HG02852 (cell line): ENCODE measurements at regions not wholly inside any gene's neighbourhood (a gene's known extent, or its start where the extent isn't known, plus 50 kb on each side); places are given as distances from the start of the nearest gene placed in this dataset.
"Not testable (repeated sequence)": the region's sequence is repeated elsewhere in the genome, so short reads cannot be mapped to it uniquely, and the experiment has no call there.

ENCODE experiments used
- ATAC-seq: cut with Tn5 transposase; IDR thresholded peaks from one replicate; pipeline ENCODE4 v1.9.1; 2021; ENCODE audit warnings: mild to moderate bottlenecking, moderate library complexity; ENCODE audit not compliant: unreplicated experiment

DNA sequence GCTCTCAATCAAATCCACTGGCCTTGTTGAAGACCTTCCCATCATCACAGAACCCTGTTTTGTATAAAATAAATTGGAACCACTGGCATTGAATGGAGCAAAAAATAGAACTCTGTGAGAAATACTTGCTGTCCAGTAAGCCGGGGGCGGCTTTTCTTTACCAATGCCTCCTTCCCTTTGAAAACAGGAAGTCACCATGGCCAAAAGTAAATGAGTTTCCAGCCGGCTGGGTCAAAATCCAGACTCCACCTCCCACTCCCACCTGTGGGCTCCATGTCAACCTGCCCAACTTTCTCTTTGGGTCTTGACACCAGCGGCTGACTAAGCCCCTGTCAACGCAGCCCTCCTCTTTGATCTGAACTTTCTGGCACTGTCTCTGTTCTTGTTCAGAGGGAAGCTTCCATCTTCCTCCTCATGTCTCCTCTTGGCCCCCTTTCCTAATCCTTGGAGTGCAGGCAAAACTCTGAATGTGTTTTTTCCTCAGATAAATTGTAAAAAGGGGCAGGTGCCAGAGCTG, 95.2 kb downstream of the TFAP2C start:
- ATAC-seq: no peak

GRCh38 chr20:56730003-56730402, 100.9 kb downstream of the TFAP2C start:
- no peak for ATAC-seq

- no peak for ATAC-seq
These were observed 101.9 kb downstream of the TFAP2C start for GRCh38 chr20:56730996-56731395.

- no peak for ATAC-seq
These were observed 102.4 kb downstream of the TFAP2C start for GRCh38 chr20:56731476-56731875.

DNA sequence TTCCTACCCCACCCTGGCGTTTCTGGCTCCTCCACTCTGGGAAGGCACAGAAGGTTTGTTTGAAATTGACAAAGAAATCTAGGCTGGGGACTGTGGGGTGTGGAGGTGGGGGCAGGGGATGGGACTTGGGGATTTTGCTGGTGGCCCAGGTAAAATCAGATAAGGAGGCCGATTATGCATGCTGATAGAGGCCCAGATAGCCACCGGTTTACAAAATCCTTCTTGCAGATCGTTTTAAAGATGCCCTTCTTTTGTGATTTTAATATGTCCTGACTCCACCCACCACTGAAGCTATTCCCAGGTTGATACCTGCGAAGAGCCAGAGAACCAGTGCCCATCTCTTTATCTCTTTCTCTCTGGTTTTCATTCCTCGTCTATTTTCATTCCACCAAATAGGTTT, 104.9 kb downstream of the TFAP2C start:
- ATAC-seq: no peak

DNA sequence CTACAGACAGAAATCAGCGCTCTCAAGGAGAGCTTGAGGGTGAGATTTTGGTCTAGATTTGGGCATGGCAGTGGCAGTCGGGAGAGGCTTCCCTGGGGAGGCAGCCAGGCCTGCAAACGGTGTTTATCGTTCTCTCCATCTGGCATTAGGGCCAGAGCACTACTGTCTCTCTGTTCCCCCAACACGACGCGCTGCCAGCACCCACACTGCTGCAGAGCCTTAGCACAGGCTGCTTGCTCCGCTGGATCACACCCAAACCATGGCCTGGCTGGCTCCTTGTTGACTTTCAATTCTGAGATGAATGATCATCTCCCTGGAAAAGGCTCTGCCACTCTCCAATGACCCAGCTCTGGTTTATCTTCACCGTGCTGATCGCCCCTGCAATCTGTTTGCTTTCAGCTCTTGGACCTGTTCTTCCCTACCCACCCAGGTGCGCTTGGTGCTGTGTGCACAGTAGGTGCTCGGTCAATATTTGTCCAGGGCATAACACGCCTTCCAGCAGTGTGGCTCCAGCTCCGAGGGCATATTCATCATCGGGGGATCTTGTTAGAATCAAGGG, 106.1 kb downstream of the TFAP2C start:
- ATAC-seq: no peak

- no peak for ATAC-seq
These were observed 107.3 kb downstream of the TFAP2C start for GRCh38 chr20:56736285-56736857.

DNA sequence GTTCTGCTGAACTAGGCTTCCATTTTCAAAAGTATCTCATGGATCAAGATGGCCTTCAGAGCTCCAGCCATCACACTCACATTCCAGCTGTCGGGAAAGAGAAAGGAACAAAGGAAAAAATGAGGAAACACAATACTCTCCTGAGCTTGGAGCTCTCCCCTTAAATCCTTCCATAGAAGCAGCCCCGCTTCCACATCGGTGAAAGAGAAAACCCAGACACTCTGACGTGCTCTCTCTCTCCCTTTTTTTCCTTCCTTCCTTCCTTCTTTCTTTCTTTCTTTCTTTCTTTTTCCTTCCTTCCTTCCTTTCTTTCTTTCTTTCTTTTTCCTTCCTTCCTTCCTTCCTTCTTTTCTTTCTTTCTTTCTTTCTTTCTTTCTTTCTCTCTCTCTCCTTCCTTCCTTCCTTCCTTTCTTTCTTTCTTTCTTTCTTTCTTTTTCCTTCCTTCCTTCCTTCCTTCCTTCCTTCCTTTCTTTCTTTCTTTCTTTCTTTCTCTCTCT, 115.3 kb downstream of the TFAP2C start:
- ATAC-seq: not testable (repeated sequence)

DNA sequence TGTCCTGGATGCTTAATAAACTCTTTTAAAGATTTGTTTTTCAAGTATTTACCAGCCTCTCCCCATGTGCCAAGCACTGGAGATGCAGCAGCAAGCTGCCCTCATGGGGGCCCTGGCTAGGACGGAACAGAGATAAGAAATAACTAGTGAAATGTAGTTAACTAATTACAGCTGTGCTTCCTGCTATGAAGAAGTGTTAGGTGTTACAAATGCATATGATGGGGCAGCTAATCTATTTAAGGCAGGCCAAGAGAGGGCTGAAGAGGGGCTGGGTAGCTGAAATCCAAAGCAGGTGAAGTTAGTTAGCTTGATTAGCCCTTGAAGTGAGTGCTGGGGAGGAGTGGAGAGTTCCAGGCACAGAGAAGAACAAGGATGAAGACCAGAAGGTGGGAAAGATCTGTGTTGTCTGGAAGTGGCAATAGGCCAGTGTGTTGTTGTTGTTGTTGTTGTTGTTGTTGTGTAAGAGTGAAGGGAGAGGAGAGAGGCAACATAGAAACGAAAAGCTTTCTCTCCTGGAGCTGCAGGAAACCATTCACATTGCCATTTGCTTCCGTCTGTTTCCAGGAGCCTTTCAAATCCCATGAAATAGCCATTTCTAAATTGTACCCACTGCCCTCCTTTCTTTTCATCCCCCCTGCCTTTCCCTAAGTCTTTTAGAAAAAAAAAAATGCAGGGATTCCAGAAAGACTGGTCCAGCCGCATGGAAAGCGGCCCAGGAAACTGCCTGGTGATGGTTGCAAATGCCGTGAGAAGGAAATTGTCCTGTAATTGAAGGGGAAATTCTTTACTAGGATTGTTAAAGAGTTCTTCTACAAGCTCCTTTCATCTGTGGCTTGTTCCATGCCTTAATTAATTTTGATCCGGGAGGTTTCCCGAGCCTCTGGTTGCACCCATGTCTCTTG, 119.6 kb downstream of the TFAP2C start:
- ATAC-seq: no peak

DNA sequence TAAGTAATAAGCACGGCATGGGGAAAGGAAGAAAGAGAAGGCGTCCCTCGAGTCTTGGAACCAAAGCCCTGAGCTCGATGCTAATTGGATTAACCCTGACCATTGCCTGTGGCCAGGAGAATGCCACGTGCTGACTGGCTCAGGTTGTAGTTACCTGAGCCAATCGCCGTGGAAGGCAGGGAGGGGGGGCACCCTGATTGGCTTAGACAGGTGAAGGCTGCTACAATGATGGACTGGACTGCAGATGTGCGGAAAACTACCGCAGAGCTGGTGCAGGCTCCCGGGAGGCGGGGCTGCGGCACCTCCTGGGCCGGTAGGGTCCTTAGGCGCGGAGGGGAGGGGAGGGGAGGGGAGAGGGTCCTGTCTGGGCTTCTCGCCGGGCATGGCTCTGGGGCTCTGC, 121.3 kb downstream of the TFAP2C start:
- no peak for ATAC-seq

DNA sequence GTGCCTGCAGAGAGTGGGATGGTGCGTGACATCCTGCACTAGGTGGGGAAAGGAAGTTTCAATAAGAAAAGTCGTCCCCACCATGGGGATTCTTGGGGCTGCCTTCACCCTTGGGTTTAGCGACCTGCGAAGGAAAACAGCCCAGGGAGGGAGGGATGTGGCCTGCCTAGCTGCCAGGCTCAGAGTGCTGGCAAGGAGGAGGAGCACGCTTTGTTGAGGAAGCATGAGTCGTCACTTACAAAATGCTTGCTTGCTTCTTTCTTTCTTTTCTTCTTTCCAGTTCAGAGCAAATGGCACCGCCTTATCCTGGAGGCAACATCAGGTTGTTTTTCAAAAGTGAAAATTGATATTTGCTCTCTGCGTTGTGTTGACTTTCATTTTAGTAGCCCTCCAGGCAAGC, 123.2 kb downstream of the TFAP2C start:
- ATAC-seq: no peak

- no peak for ATAC-seq
These were observed 126.1 kb downstream of the TFAP2C start for GRCh38 chr20:56755201-56755600.

GRCh38 chr20:56756658-56757057, 127.6 kb downstream of the TFAP2C start:
- not testable (repeated sequence) for ATAC-seq

GRCh38 chr20:56758706-56759105, 129.6 kb downstream of the TFAP2C start:
- ATAC-seq: no peak

- ATAC-seq: no peak
These were observed 130.7 kb downstream of the TFAP2C start for GRCh38 chr20:56759741-56760278.

GRCh38 chr20:56760610-56761009, 131.5 kb downstream of the TFAP2C start:
- no peak for ATAC-seq

DNA sequence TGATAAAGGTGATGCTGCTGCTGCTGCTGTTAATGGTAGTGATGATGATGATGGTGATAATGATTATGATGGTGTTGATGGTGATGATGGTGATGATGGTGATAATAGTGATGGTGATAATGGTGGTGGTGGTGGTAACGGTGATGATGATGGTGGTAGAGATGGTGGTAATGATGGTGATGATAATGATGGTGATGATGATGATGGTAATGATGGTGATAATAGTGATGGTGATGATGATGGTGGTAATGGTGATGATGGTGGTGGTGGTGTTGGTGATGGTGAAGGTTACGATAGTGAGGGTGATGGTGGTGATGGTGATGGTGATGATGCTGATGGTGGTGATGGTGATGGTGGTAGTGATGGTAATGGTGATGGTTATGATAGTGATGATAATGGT, 132.3 kb downstream of the TFAP2C start:
- no peak for ATAC-seq

DNA sequence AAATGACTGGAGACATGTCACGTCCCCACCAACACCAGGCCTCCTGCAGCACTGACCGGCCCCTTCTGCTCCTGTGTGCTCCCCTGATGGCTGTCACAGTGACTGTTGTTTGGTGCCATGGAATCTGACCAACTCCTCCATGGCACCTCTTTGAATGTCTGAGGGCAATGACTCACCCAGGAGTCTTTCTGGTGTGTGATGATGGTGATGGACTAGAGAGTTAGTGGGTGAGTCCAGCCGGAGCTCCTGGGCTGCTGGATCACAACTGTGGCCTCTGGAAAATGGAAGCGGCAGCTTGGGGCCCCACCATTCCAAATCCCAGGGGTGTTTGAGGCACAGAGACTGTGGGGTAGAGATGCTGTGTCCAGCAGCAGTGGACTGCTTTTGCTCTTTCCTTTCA, 133.3 kb downstream of the TFAP2C start:
- no peak for ATAC-seq

DNA sequence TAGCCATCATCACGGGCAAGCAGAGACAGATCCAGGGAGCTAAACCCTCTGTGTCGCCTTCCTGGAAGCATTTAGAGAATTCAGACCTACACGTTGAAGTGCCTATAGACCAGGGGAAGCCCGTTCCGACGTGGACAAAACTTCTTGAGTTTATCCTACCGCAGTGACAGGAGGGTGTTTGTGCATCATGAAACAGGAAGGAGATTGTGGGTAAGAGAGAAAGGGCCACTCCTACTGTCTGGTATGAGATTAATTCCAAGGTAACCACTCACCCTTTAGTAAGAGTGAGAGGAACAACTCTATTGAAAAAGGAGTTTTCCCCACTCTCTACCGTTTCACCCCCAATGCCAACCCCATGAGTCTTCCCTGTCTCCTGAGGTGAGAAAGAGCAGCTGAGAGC, 133.7 kb downstream of the TFAP2C start:
- ATAC-seq: no peak

DNA sequence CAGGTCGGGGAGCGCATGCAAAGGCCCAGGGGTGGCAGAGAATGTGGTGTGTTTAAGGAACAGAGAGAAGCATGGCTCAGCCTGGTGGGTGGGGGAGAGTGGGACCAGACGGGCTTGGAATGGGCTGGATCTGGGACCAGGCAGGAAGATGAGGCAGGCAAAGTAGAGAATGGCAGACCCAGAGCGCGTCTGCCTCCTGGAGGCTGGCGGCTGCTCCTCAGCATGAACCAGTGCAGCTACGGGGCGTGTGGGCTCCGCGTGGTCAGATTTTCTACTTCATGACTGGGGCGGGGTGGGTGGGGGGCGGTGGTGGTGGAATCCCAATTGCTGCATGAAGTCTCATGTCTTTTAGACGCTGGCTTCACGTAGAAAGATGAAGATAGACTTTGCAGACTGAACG, 135.6 kb downstream of the TFAP2C start:
- ATAC-seq: no peak
